ENCODE measurements at regions not wholly inside any gene's neighbourhood (a gene's known extent, or its start where the extent isn't known, plus 50 kb on each side); places are given as distances from the start of the nearest gene placed in this dataset.

DNA sequence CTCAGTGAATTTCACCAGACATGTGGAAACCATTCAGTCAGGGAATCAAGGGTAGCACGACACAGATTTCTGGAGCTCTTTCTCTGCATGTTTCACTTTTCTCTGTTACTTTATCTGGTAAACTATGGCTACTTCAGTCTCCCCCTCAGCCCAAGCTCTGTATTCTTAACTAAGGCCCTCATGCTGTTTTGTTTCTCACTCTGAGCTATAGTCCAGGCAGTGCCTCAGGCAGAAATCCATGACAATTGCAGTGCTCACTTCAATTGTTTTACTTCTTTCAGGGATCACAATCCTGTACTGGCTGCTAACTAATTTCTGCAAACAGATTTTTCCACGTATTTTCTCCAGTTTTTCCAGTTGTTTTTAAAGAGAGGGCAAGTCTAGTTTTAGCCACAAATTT lies 1599.9 kb upstream of the LRRTM3 start:
- DNase-seq (no peak), ATAC-seq (no peak)
- Histone ChIP-seq H3K27ac (no peak overlapping the region), H3K4me1 (no peaks in the 10 kb centered on the region), H3K36me3 (replicated peaks in 1 of 2; ENCODE audit: insufficient read depth in 1 of 2, low read depth in 2 of 2) (no peaks in the 10 kb centered on the region), H3K9me3 (no peaks in the 10 kb centered on the region), H3K4me3 (no peak overlapping the region), H3K27me3 (no peaks in the 10 kb centered on the region)
- 52 to 55% methylated on average over 2 of the region's 2 CpGs for WGBS, 2 donors
- intact Hi-C loops (cut with DNase I), result no loop called here
- TF ChIP-seq, protein P1, sequence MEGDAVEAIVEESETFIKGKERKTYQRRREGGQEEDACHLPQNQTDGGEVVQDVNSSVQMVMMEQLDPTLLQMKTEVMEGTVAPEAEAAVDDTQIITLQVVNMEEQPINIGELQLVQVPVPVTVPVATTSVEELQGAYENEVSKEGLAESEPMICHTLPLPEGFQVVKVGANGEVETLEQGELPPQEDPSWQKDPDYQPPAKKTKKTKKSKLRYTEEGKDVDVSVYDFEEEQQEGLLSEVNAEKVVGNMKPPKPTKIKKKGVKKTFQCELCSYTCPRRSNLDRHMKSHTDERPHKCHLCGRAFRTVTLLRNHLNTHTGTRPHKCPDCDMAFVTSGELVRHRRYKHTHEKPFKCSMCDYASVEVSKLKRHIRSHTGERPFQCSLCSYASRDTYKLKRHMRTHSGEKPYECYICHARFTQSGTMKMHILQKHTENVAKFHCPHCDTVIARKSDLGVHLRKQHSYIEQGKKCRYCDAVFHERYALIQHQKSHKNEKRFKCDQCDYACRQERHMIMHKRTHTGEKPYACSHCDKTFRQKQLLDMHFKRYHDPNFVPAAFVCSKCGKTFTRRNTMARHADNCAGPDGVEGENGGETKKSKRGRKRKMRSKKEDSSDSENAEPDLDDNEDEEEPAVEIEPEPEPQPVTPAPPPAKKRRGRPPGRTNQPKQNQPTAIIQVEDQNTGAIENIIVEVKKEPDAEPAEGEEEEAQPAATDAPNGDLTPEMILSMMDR (IDR thresholded peaks at IDR 0.05), result no peak
- TF ChIP-seq POLR2A (IDR thresholded peaks at IDR 0.05), result no peak

DNA sequence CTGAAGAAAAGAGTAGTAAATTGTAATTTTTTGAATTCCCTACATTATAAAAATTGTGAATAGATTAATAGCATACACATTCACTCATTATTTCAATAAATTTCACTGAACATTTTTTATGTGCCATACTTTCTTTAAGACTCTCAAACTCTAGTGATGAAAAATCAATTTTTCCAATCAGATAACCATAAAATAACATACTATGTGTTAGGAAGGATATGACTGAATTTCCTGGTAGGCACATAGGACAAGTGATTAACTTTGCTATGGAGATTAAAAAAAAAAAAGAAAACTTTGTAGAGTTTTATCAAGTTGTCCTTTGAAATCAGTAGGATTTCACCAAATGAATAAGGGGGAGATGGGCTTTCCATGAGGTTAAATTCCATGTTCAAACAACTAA lies 1597.3 kb upstream of the LRRTM3 start:
- no peak for TF ChIP-seq POLR2A (IDR thresholded peaks at IDR 0.05)
- TF ChIP-seq, protein P1 (IDR thresholded peaks at IDR 0.05), result no peak
- DNase-seq (no peak), ATAC-seq (no peak)
- Histone ChIP-seq H3K27me3 (no peaks in the 10 kb centered on the region), H3K36me3 (replicated peaks in 1 of 2; ENCODE audit: insufficient read depth in 1 of 2, low read depth in 2 of 2) (no peaks in the 10 kb centered on the region), H3K4me1 (no peaks in the 10 kb centered on the region), H3K9me3 (no peaks in the 10 kb centered on the region), H3K4me3 (no peak overlapping the region), H3K27ac (no peak overlapping the region)
- intact Hi-C loops (cut with DNase I), result no loop called here

DNA sequence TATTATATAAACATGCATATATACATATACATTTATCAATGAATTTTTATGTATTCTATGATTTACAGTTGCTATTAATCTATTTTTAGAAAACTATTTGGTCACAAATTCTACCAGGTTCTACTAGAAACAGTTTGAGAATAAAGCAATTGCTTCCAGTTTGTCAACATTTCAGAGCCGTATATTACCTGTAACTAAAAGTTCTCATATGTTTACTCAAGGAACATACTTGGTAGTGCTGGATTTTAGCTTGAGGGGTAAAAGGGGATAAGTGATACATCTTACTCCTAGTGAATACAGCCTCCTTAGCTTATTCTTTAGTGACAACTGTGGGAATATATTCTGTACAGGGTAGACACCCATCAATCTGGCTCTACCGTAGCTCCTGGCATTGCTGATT lies 1590.5 kb upstream of the LRRTM3 start:
- no peaks in the 10 kb centered on the region for H3K4me1 ChIP-seq
- ATAC-seq, result no peak
- H3K27ac ChIP-seq, result no peak overlapping the region
- 67 to 68% methylated on average over 2 of the region's 2 CpGs for WGBS, 2 donors
- intact Hi-C loops (cut with DNase I), result no loop called here
- no peak for TF ChIP-seq POLR2A (IDR thresholded peaks at IDR 0.05)
- TF ChIP-seq, protein P1 (IDR thresholded peaks at IDR 0.05), result no peak
- no peaks in the 10 kb centered on the region for H3K27me3 ChIP-seq
- H3K36me3 ChIP-seq (replicated peaks in 1 of 2; ENCODE audit: insufficient read depth in 1 of 2, low read depth in 2 of 2), result no peaks in the 10 kb centered on the region
- no peaks in the 10 kb centered on the region for H3K9me3 ChIP-seq
- DNase-seq, result no peak
- no peak overlapping the region for H3K4me3 ChIP-seq

DNA sequence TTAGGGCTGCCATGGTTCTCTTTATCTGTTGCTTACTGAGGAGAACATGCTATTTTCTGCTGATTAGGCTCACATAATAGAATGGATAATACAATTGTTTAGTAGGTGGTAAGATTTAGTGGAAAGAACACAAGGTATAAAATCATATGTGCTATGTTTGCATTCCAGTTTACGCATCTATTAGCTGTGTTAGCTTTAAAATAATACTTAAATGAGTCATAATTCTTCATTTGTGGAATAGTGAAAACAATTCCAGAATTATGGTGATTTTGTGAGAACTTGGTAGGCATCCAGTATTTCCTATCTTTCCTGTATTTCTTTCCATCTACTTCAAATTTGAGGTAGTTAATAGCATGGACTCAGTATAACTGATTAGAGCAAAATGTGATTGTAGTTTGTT lies 1585.5 kb upstream of the LRRTM3 start:
- TF ChIP-seq, protein P1 (IDR thresholded peaks at IDR 0.05), result no peak
- TF ChIP-seq POLR2A (IDR thresholded peaks at IDR 0.05), result no peak
- no peaks in the 10 kb centered on the region for H3K9me3 ChIP-seq
- H3K27me3 ChIP-seq, result no peaks in the 10 kb centered on the region
- H3K4me1 ChIP-seq, result peaks cover 8% of the 10 kb centered on the region
- no peaks in the 10 kb centered on the region for H3K36me3 ChIP-seq (replicated peaks in 1 of 2; ENCODE audit: insufficient read depth in 1 of 2, low read depth in 2 of 2)
- intact Hi-C loops (cut with DNase I), result no loop called here
- DNase-seq (no peak), ATAC-seq (no peak)
- 91 to 95% methylated on average over 1 of the region's 1 CpG for WGBS, 2 donors
- H3K27ac ChIP-seq, result no peak overlapping the region
- H3K4me3 ChIP-seq, result no peak overlapping the region

DNA sequence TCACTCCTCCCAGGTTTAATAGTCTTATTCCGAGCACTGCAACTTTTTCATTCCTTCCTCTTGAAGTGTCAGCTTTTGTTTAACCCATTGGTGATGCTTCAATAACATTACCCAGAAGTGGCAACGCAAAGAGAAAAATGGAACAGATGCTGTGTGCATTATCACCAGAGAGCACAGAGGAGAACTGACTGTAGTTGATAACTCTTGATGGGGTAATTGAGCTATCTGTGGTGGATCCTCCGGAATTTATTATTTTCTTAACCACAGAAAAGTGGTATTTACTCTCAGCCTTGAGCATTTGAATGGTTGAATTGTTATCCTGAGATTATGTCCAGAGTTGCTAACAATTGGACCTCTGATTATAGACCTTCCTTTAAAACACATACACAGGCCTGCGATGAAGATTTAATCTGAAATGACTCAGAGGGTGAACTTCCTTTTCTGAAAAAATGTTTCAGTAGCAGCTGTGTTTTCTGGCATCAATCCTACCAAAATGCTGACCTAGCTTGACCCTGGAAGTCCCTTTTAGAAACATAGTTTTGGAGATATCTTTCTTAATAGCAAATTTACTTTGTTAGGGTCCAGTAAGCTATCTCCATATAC lies 1584.4 kb upstream of the LRRTM3 start:
- intact Hi-C loops (cut with DNase I), result no loop called here
- 25 to 44% methylated on average over 4 of the region's 4 CpGs for whole genome bisulfite sequencing, 2 donors
- peak; percentile 23 to 50 (median 32) for DNase-seq
- TF ChIP-seq, protein P1 (IDR thresholded peaks at IDR 0.05), result no peak
- TF ChIP-seq POLR2A (IDR thresholded peaks at IDR 0.05), result no peak
- no peaks in the 10 kb centered on the region for H3K9me3 ChIP-seq
- peak; percentile 79 for ATAC-seq
- H3K4me1 ChIP-seq, result peaks cover 8% of the 10 kb centered on the region
- H3K27me3 ChIP-seq, result no peaks in the 10 kb centered on the region
- peak overlapping the region in 1 of 4 donors; percentile 54 for H3K27ac ChIP-seq
- H3K4me3 ChIP-seq, result no peak overlapping the region
- no peaks in the 10 kb centered on the region for H3K36me3 ChIP-seq (replicated peaks in 1 of 2; ENCODE audit: insufficient read depth in 1 of 2, low read depth in 2 of 2)

Measured in body of pancreas (tissue), 4 donors.